ENCODE measurements at regions not wholly inside any gene's neighbourhood (a gene's known extent, or its start where the extent isn't known, plus 50 kb on each side); places are given as distances from the start of the nearest gene placed in this dataset.

- H3K9me3 ChIP-seq (ENCODE audit: control insufficient read depth, low read length), result no peaks in the 10 kb centered on the region
- H3K4me1 ChIP-seq (ENCODE audit: control insufficient read depth in 1 of 2, insufficient read depth in 2 of 2, low read length in 2 of 2), result no peaks in the 10 kb centered on the region
- H3K27ac ChIP-seq (ENCODE audit: low read depth in 1 of 2, low read length in 2 of 2), result no peak overlapping the region
- H3K4me3 ChIP-seq (ENCODE audit: low read length in 2 of 2), result no peak overlapping the region
- H3K27me3 ChIP-seq (ENCODE audit: control insufficient read depth in 1 of 2, insufficient read depth in 2 of 2, low read length in 1 of 2), result no peaks in the 10 kb centered on the region
- H3K36me3 ChIP-seq (ENCODE audit: control insufficient read depth in 1 of 2, insufficient read depth in 2 of 2, low read length in 1 of 2), result no peaks in the 10 kb centered on the region
- intact Hi-C loops (cut with DNase I), result no loop called here
- WGBS, 2 donors, result 4 to 9% methylated on average over 2 of the region's 2 CpGs
- DNase-seq (peak; percentile 81 to 87), ATAC-seq (ENCODE audit: low FRiP score) (peak; percentile 50)
Measured at GRCh38 chr4:22573198-22573597, 57.3 kb upstream of the ADGRA3 start.

GRCh38 chr4:22573641-22574040 is 57.8 kb upstream of the ADGRA3 start:
- H3K9me3 ChIP-seq (ENCODE audit: control insufficient read depth, low read length), result no peaks in the 10 kb centered on the region
- H3K4me1 ChIP-seq (ENCODE audit: control insufficient read depth in 1 of 2, insufficient read depth in 2 of 2, low read length in 2 of 2), result no peaks in the 10 kb centered on the region
- intact Hi-C loops (cut with DNase I), result no loop called here
- no peaks in the 10 kb centered on the region for H3K36me3 ChIP-seq (ENCODE audit: control insufficient read depth in 1 of 2, insufficient read depth in 2 of 2, low read length in 1 of 2)
- ATAC-seq (ENCODE audit: low FRiP score) (no peak), DNase-seq (no peak)
- H3K4me3 ChIP-seq (ENCODE audit: low read length in 2 of 2), result no peak overlapping the region
- H3K27me3 ChIP-seq (ENCODE audit: control insufficient read depth in 1 of 2, insufficient read depth in 2 of 2, low read length in 1 of 2), result no peaks in the 10 kb centered on the region
- WGBS, 2 donors, result 48 to 72% methylated on average over 1 of the region's 1 CpG
- no peak overlapping the region for H3K27ac ChIP-seq (ENCODE audit: low read depth in 1 of 2, low read length in 2 of 2)

DNA sequence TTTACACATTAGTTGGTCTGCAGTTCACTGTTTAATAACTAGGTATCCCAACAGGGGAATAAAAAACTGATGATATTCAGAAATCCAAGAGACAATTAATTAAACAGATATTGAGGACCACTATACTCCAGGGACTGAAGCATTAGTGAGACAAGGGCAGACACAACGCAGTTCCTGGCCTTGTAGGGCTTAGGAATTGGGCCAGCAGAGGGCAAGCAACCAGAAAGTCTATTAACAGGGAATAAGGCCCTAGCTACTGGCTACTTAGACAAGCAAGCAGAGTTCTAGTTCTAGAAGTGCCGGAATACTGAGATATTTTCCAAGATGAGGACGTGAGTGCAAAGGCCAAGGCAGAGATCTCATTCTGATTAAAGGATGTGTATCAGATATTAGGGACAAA is 58.6 kb upstream of the ADGRA3 start:
- Histone ChIP-seq H3K27me3 (ENCODE audit: control insufficient read depth in 1 of 2, insufficient read depth in 2 of 2, low read length in 1 of 2) (no peaks in the 10 kb centered on the region), H3K27ac (ENCODE audit: low read depth in 1 of 2, low read length in 2 of 2) (no peak overlapping the region), H3K36me3 (ENCODE audit: control insufficient read depth in 1 of 2, insufficient read depth in 2 of 2, low read length in 1 of 2) (no peaks in the 10 kb centered on the region), H3K9me3 (ENCODE audit: control insufficient read depth, low read length) (no peaks in the 10 kb centered on the region), H3K4me3 (ENCODE audit: low read length in 2 of 2) (no peak overlapping the region), H3K4me1 (ENCODE audit: control insufficient read depth in 1 of 2, insufficient read depth in 2 of 2, low read length in 2 of 2) (no peaks in the 10 kb centered on the region)
- DNase-seq (no peak), ATAC-seq (ENCODE audit: low FRiP score) (no peak)
- 83 to 85% methylated on average over 3 of the region's 3 CpGs for WGBS, 2 donors
- intact Hi-C loops (cut with DNase I), result no loop called here

- Histone ChIP-seq H3K4me3 (ENCODE audit: low read length in 2 of 2) (no peak overlapping the region), H3K36me3 (ENCODE audit: control insufficient read depth in 1 of 2, insufficient read depth in 2 of 2, low read length in 1 of 2) (no peaks in the 10 kb centered on the region), H3K27me3 (ENCODE audit: control insufficient read depth in 1 of 2, insufficient read depth in 2 of 2, low read length in 1 of 2) (no peaks in the 10 kb centered on the region), H3K9me3 (ENCODE audit: control insufficient read depth, low read length) (no peaks in the 10 kb centered on the region), H3K4me1 (ENCODE audit: control insufficient read depth in 1 of 2, insufficient read depth in 2 of 2, low read length in 2 of 2) (no peaks in the 10 kb centered on the region), H3K27ac (ENCODE audit: low read depth in 1 of 2, low read length in 2 of 2) (no peak overlapping the region)
- DNase-seq (no peak), ATAC-seq (ENCODE audit: low FRiP score) (no peak)
- intact Hi-C loops (cut with DNase I), result no loop called here
- WGBS, 2 donors, result 92 to 100% methylated on average over 1 of the region's 1 CpG
Measured at GRCh38 chr4:22574880-22575279, 59.0 kb upstream of the ADGRA3 start.

DNA sequence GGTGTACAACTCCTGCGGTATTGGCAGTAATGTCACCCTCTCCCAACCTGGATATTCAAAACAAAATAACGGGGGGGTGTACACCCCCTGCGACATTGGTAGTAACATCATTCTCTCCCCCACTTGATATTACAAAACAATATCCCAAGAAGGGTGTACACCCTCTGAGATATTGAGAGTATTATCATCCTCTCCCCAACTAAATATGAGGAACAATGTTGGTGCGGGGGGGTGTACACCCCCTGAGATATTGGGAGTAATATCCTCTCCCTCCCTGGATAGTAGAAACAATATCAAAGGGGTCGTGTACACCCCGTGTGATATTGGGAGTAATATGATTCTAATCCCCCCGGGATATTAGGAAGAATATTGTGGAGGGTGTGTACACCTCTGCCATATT is 71.4 kb upstream of the ADGRA3 start:
- WGBS, 2 donors, result 85 to 87% methylated on average over 7 of the region's 7 CpGs
- intact Hi-C loops (cut with DNase I), result no loop called here
- Histone ChIP-seq H3K4me1 (ENCODE audit: control insufficient read depth in 1 of 2, insufficient read depth in 2 of 2, low read length in 2 of 2) (no peaks in the 10 kb centered on the region), H3K27me3 (ENCODE audit: control insufficient read depth in 1 of 2, insufficient read depth in 2 of 2, low read length in 1 of 2) (no peaks in the 10 kb centered on the region), H3K9me3 (ENCODE audit: control insufficient read depth, low read length) (no peaks in the 10 kb centered on the region), H3K4me3 (ENCODE audit: low read length in 2 of 2) (no peak overlapping the region), H3K27ac (ENCODE audit: low read depth in 1 of 2, low read length in 2 of 2) (no peak overlapping the region), H3K36me3 (ENCODE audit: control insufficient read depth in 1 of 2, insufficient read depth in 2 of 2, low read length in 1 of 2) (no peaks in the 10 kb centered on the region)
- no peak for DNase-seq
- ATAC-seq (ENCODE audit: low FRiP score), result no peak

DNA sequence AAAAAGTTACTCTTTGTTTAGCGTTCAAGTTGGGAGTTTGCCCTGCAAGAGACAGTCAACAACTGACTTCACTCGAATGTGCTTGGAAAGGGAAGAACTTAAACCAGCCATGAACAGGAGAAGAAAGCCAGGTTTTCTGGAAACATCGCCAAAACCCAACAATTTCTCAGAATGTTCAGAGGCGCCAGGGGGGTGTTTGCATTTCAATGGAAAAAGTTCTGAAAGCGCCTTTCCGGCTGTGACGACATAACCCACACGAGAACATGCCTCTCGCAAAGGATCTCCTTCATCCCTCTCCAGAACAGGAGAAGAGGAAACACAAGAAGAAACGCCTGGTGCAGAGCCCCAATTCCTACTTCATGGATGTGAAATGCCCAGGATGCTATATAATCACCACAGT is 78.1 kb upstream of the ADGRA3 start:
- no peak for DNase-seq
- Histone ChIP-seq H3K27ac (ENCODE audit: low read depth in 1 of 2, low read length in 2 of 2) (no peak overlapping the region), H3K36me3 (ENCODE audit: control insufficient read depth in 1 of 2, insufficient read depth in 2 of 2, low read length in 1 of 2) (no peaks in the 10 kb centered on the region), H3K4me3 (ENCODE audit: low read length in 2 of 2) (no peak overlapping the region), H3K9me3 (ENCODE audit: control insufficient read depth, low read length) (no peaks in the 10 kb centered on the region), H3K27me3 (ENCODE audit: control insufficient read depth in 1 of 2, insufficient read depth in 2 of 2, low read length in 1 of 2) (no peaks in the 10 kb centered on the region), H3K4me1 (ENCODE audit: control insufficient read depth in 1 of 2, insufficient read depth in 2 of 2, low read length in 2 of 2) (no peaks in the 10 kb centered on the region)
- WGBS, 2 donors, result 58 to 74% methylated on average over 10 of the region's 10 CpGs
- intact Hi-C loops (cut with DNase I), result no loop called here
- ATAC-seq (ENCODE audit: low FRiP score), result no peak

DNA sequence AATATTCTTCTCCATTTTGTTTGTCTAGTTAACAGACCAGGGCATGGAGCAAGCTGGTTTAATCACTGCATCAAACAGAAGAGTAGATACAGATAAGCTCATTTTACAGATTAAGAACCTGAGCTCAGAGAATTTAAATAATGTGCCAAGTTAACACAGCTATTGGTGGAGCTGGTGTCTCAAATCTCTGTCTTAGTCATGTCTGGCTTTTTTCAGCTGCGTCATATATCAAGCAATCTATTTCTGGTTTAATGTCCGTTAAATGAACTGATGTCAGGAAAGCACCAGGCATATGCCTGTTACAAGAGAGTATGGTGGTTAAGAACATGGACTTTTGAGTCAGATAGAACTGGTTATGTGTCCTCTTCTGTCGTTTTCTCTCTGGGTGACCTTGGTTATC is 79.8 kb upstream of the ADGRA3 start:
- DNase-seq, result no peak
- 12 to 23% methylated on average over 3 of the region's 3 CpGs for WGBS, 2 donors
- intact Hi-C loops (cut with DNase I), result no loop called here

GRCh38 chr4:22596409-22596808 is 80.5 kb upstream of the ADGRA3 start:
- no peaks in the 10 kb centered on the region for H3K9me3 ChIP-seq (ENCODE audit: control insufficient read depth, low read length)
- no peaks in the 10 kb centered on the region for H3K4me1 ChIP-seq (ENCODE audit: control insufficient read depth in 1 of 2, insufficient read depth in 2 of 2, low read length in 2 of 2)
- H3K27ac ChIP-seq (ENCODE audit: low read depth in 1 of 2, low read length in 2 of 2), result no peak overlapping the region
- H3K4me3 ChIP-seq (ENCODE audit: low read length in 2 of 2), result no peak overlapping the region
- DNase-seq (no peak), ATAC-seq (ENCODE audit: low FRiP score) (no peak)
- H3K27me3 ChIP-seq (ENCODE audit: control insufficient read depth in 1 of 2, insufficient read depth in 2 of 2, low read length in 1 of 2), result no peaks in the 10 kb centered on the region
- intact Hi-C loops (cut with DNase I), result no loop called here
- H3K36me3 ChIP-seq (ENCODE audit: control insufficient read depth in 1 of 2, insufficient read depth in 2 of 2, low read length in 1 of 2), result no peaks in the 10 kb centered on the region
- 16 to 19% methylated on average over 2 of the region's 2 CpGs for WGBS, 2 donors

More for the DNA sequence above, 79.8 kb upstream of the ADGRA3 start:
- Histone ChIP-seq H3K4me1 (ENCODE audit: control insufficient read depth in 1 of 2, insufficient read depth in 2 of 2, low read length in 2 of 2) (no peaks in the 10 kb centered on the region), H3K27ac (ENCODE audit: low read depth in 1 of 2, low read length in 2 of 2) (no peak overlapping the region), H3K4me3 (ENCODE audit: low read length in 2 of 2) (no peak overlapping the region), H3K27me3 (ENCODE audit: control insufficient read depth in 1 of 2, insufficient read depth in 2 of 2, low read length in 1 of 2) (no peaks in the 10 kb centered on the region), H3K36me3 (ENCODE audit: control insufficient read depth in 1 of 2, insufficient read depth in 2 of 2, low read length in 1 of 2) (no peaks in the 10 kb centered on the region), H3K9me3 (ENCODE audit: control insufficient read depth, low read length) (no peaks in the 10 kb centered on the region)
- ATAC-seq (ENCODE audit: low FRiP score), result peak; percentile 46

- no peak for ATAC-seq (ENCODE audit: low FRiP score)
- H3K27me3 ChIP-seq (ENCODE audit: control insufficient read depth in 1 of 2, insufficient read depth in 2 of 2, low read length in 1 of 2), result no peaks in the 10 kb centered on the region
- intact Hi-C loops (cut with DNase I), result no loop called here
- no peaks in the 10 kb centered on the region for H3K4me1 ChIP-seq (ENCODE audit: control insufficient read depth in 1 of 2, insufficient read depth in 2 of 2, low read length in 2 of 2)
- no peak overlapping the region for H3K27ac ChIP-seq (ENCODE audit: low read depth in 1 of 2, low read length in 2 of 2)
- H3K4me3 ChIP-seq (ENCODE audit: low read length in 2 of 2), result no peak overlapping the region
- H3K9me3 ChIP-seq (ENCODE audit: control insufficient read depth, low read length), result no peaks in the 10 kb centered on the region
- DNase-seq, result no peak
- 92 to 95% methylated on average over 5 of the region's 5 CpGs for WGBS, 2 donors
- H3K36me3 ChIP-seq (ENCODE audit: control insufficient read depth in 1 of 2, insufficient read depth in 2 of 2, low read length in 1 of 2), result no peaks in the 10 kb centered on the region
Measured at GRCh38 chr4:22597471-22597870, 81.6 kb upstream of the ADGRA3 start.

All from aorta (tissue), 5 donors.